Transverse colon (tissue), 4 donors: ENCODE measurements at regions not wholly inside any gene's neighbourhood (a gene's known extent, or its start where the extent isn't known, plus 50 kb on each side); places are given as distances from the start of the nearest gene placed in this dataset.
"Not testable (repeated sequence)": the region's sequence is repeated elsewhere in the genome, so short reads cannot be mapped to it uniquely, and the experiment has no call there.

ENCODE experiments used
- DNase-seq: peaks from one replicate; pipeline ENCODE4 v3.0.0-alpha.2; 2019
- H3K27ac ChIP-seq, 4 donors: fragments of 200-600 bp; sonication (generic); 2 replicates each; pipeline ENCODE4 v1.5.1; 2016 to 2018; ENCODE audit warnings: inconsistent platforms in 4 of 4
- H3K27me3 ChIP-seq: fragments of 200-600 bp; sonication (generic); 2 replicates; pipeline ENCODE4 v1.5.1; 2017; ENCODE audit warnings: inconsistent platforms
- H3K36me3 ChIP-seq, 4 donors: fragments of 200-600 bp; sonication (generic); 2 replicates each; pipeline ENCODE4 v1.5.1; 2017 to 2019; ENCODE audit warnings: inconsistent platforms in 4 of 4
- H3K4me1 ChIP-seq, 4 donors: fragments of 200-600 bp; sonication (generic); 2 replicates each; pipeline ENCODE4 v1.5.1; 2017 to 2020; ENCODE audit warnings: inconsistent platforms in 4 of 4
- H3K4me3 ChIP-seq, 4 donors: fragments of 200-600 bp; sonication (generic); 1 replicate in 1 of 4; 2 replicates in 3 of 4; pipeline versions ENCODE4 v1.5.1 to v1.6.1; 2017 to 2019; ENCODE audit warnings: inconsistent platforms in 4 of 4
- H3K9me3 ChIP-seq, 2 donors: fragments of 200-600 bp; sonication (generic); 2 replicates each; pipeline ENCODE4 v1.5.1; 2017 to 2019; ENCODE audit warnings: inconsistent platforms in 2 of 2
- CTCF ChIP-seq, 5 experiments: fragments of 200-600 bp in 3 of 5; fragments of 450-650 bp in 2 of 5; sonication (generic) in 3 of 5; IDR thresholded peaks; 1 replicate in 2 of 5; 2 replicates in 3 of 5; pipeline ENCODE4 v1.5.1; 2016 to 2017; ENCODE audit warnings: antibody characterized with exemption in 5 of 5, inconsistent platforms in 3 of 5, mild to moderate bottlenecking in 2 of 5, moderate library complexity in 1 of 5
- EP300 ChIP-seq: sonication (generic); formaldehyde crosslinking; IDR thresholded peaks from one replicate; pipeline ENCODE4 v1.6.1; 2017; ENCODE audit warnings: antibody characterized with exemption, low read depth
- POLR2A ChIP-seq: fragments of 450-650 bp; IDR thresholded peaks from one replicate; pipeline ENCODE4 v1.6.1; 2016; ENCODE audit warnings: antibody characterized with exemption, mild to moderate bottlenecking, moderate library complexity
- POLR2AphosphoS5 ChIP-seq, 3 donors: sonication (generic); formaldehyde crosslinking; IDR thresholded peaks; one replicate each; pipeline ENCODE4 v1.6.1; 2016; ENCODE audit warnings: antibody characterized with exemption in 3 of 3
- WGBS, 2 donors: methylation state at CpG; one replicate each; pipeline ENCODE4 v1.1.5; 2018; ENCODE audit warnings: low coverage in 1 of 2; 5-methylcytosine and 5-hydroxymethylcytosine counted together
- in situ Hi-C, 4 donors: fragments of 200-750 bp; cut with MboI; loops; one replicate each; pipeline versions ENCODE4 v1.15.0 to v1.15.1; 2017; ENCODE audit warnings: low sequenced_read_pairs in 3 of 4, low pct_ligation_motif_present in 1 of 4, low pct_unique_long_range_greater_than_20kb in 1 of 4
- intact Hi-C: fragments of 100-400 bp; cut with DNase I; formaldehyde crosslinking; loops from one replicate; pipeline ENCODE4 v1.15.1; 2023; ENCODE audit warnings: low total_unique reads

GRCh38 chr4:173091362-173091761, 77.2 kb upstream of the GALNT7 start:
- Histone ChIP-seq H3K36me3 (no peaks in the 10 kb centered on the region), H3K9me3 (no peaks in the 10 kb centered on the region), H3K27me3 (no peaks in the 10 kb centered on the region), H3K4me3 (no peak overlapping the region), H3K4me1 (no peaks in the 10 kb centered on the region), H3K27ac (no peak overlapping the region)
- no peak for TF ChIP-seq POLR2A
- no peak for TF ChIP-seq POLR2AphosphoS5 (IDR thresholded peaks at IDR 0.05)
- no peak for TF ChIP-seq CTCF (IDR thresholded peaks at IDR 0.05)
- no peak for TF ChIP-seq EP300
- intact Hi-C loops, result no loop called here
- 58 to 67% methylated on average over 1 of the region's 1 CpG for WGBS, 2 donors
- no peak for DNase-seq
- in situ Hi-C loops, result no loop called here

- Histone ChIP-seq H3K27ac (no peak overlapping the region), H3K36me3 (no peaks in the 10 kb centered on the region), H3K27me3 (no peaks in the 10 kb centered on the region), H3K4me1 (no peaks in the 10 kb centered on the region), H3K4me3 (no peak overlapping the region), H3K9me3 (no peaks in the 10 kb centered on the region)
- no peak for DNase-seq
- no peak for TF ChIP-seq EP300
- no peak for TF ChIP-seq POLR2AphosphoS5 (IDR thresholded peaks at IDR 0.05)
- TF ChIP-seq CTCF (IDR thresholded peaks at IDR 0.05), result no peak
- TF ChIP-seq POLR2A, result no peak
- intact Hi-C loops, result no loop called here
- 47 to 57% methylated on average over 2 of the region's 2 CpGs for WGBS, 2 donors
- in situ Hi-C loops, result no loop called here
These were observed 76.7 kb upstream of the GALNT7 start for GRCh38 chr4:173091958-173092357.

GRCh38 chr4:173093361-173093760, 75.2 kb upstream of the GALNT7 start:
- Histone ChIP-seq H3K4me3 (no peak overlapping the region), H3K4me1 (no peaks in the 10 kb centered on the region), H3K36me3 (no peaks in the 10 kb centered on the region), H3K9me3 (no peaks in the 10 kb centered on the region), H3K27me3 (no peaks in the 10 kb centered on the region), H3K27ac (no peak overlapping the region)
- intact Hi-C loops, result no loop called here
- in situ Hi-C loops, result no loop called here
- TF ChIP-seq POLR2AphosphoS5 (IDR thresholded peaks at IDR 0.05), result no peak
- TF ChIP-seq CTCF (IDR thresholded peaks at IDR 0.05), result no peak
- no peak for TF ChIP-seq POLR2A
- no peak for TF ChIP-seq EP300
- no peak for DNase-seq
- WGBS, 2 donors, result 69 to 100% methylated on average over 1 of the region's 1 CpG

- Histone ChIP-seq H3K4me3 (no peak overlapping the region), H3K27me3 (no peaks in the 10 kb centered on the region), H3K9me3 (no peaks in the 10 kb centered on the region), H3K4me1 (no peaks in the 10 kb centered on the region), H3K27ac (peak overlapping the region in 1 of 4 donors; percentile 35), H3K36me3 (no peaks in the 10 kb centered on the region)
- DNase-seq, result no peak
- TF ChIP-seq EP300 (no peak), POLR2AphosphoS5 (IDR thresholded peaks at IDR 0.05) (peak in 1 of 3 donors; percentile 8)
- intact Hi-C loops (no loop called here), in situ Hi-C loops (no loop called here)
- 58% methylated on average over 2 of the region's 2 CpGs; no CpG with 5 or more reads in 1 of the 2 donors for whole genome bisulfite sequencing, 2 donors
These were observed 73.7 kb upstream of the GALNT7 start for GRCh38 chr4:173094739-173095421.

- in situ Hi-C loops, H3K9me3 ChIP-seq, DNase-seq, H3K4me3 ChIP-seq, H3K4me1 ChIP-seq, H3K27ac ChIP-seq, intact Hi-C loops, H3K27me3 ChIP-seq, H3K36me3 ChIP-seq: not testable (repeated sequence)
- WGBS, 2 donors, result 89 to 100% methylated on average over 3 to 6 of the region's 6 CpGs
These were observed 69.2 kb upstream of the GALNT7 start for GRCh38 chr4:173099447-173099846.
